ENCODE measurements at regions not wholly inside any gene's neighbourhood (a gene's known extent, or its start where the extent isn't known, plus 50 kb on each side); places are given as distances from the start of the nearest gene placed in this dataset.

DNA sequence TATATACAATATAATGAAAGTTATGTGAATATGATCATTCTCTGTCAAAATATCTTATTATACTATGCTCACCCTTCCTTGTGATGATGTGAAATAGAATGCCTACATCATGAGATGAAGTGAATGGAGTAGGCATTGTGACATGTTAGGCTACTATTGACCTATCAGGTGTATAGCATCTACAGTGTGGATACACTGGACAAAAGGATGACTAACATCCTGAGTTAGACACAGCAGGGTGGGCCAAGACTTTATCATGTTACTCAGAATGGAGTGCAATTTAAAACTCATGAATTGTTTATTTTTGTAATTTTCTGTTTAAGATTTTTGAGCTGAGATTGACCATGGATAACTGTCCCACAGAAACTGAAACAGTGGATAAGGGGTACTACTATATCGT is 53.4 kb upstream of the NAV3 start:
- DNase-seq (ENCODE audit: low read depth) = peak; percentile 13

DNA sequence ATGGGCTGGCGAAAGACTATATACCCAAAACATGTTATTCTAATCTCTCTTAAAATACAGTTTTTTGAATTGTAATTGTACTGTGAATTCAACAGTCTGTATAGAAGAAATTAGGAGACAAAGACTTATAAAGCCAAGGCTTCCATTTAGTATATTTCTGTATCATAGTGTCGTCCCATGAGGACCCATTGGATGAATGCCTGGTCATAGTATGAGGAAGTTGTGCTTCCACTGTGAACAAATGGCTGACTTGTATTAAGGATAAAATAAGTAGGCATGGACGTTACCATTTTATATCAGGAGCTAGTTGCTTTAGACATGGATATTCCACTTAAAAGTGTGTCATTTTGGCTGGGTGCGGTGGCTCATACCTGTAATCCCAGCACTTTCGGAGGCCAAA is 55.9 kb upstream of the NAV3 start:
- DNase-seq (ENCODE audit: low read depth) = no peak

DNA sequence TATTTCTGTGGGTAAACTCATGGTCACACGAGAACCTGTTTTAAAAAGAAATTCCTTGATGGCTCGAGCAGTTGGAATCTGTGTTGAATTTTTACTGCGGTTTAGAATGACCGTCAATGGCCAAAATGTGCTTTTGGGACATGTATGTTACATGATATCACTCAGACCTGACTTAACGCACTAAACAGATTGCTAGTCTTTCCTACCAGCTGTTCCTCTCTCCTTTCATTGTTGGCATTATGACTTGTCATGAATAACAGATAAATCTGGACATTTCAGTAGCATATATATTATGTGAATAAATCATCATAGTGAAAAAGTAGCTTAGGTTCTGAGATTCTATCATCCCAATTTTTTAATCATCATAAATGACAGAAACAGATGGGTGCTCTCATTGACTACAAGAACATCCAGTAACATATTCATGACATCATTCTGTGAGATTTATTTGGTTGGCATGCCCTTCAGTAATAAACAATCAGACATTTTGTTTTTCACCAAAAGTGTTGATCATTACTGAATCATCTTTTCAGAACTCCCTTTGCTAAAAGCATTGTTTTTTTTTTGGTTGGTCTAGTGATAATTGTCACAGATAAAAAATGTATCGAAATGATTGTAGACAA is 57.9 kb upstream of the NAV3 start:
- no peak for DNase-seq (ENCODE audit: low read depth)

DNA sequence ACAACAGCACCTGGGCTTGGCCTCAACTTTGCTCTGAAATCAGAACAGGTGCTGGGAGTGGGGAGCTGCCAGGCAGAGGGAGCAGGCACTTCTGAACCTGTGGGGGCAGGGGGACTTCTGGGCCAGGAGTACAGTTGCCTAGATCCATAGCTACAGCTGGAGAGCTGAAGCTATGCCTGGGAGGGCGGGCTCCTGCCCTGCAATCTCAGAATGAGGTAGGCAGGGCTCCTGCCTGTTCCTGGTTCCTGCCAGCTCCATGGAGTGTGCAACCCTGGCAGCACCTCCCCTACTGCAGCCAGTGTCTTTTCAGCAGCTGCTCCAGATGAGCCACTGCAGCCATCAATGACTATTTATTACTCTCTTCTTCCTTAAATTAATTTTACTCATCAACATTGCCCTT is 62.1 kb upstream of the NAV3 start:
- no peak for DNase-seq (ENCODE audit: low read depth)

DNA sequence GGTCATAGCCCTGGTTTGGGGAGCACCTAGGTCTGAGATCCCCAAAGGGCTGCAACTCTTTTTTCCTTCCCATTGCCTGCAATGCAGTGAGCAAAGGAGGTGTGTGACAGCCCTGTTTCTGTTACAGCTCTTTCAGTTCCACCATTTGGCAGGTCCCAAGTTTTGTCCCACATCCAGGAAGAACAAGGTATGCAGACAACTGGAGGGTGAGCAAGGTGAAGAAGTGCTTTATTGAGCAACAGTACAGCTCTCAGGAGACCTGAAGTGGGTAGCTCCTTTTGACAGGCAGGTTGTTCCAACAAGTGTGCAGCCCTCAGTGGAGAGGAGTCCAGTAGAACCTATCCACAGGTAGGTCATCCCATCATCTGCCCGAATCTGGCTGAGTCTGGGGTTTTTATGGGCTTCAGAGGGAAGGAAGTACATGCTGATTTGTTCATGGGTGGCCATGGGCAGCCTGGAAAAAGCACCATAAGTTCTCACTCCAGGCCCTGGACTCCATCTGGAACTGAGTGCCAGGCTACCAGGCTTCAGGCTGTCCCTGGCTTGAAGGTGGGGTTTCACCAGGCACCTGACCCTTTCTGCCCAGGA is 62.8 kb upstream of the NAV3 start:
- DNase-seq (ENCODE audit: low read depth) = no peak

DNA sequence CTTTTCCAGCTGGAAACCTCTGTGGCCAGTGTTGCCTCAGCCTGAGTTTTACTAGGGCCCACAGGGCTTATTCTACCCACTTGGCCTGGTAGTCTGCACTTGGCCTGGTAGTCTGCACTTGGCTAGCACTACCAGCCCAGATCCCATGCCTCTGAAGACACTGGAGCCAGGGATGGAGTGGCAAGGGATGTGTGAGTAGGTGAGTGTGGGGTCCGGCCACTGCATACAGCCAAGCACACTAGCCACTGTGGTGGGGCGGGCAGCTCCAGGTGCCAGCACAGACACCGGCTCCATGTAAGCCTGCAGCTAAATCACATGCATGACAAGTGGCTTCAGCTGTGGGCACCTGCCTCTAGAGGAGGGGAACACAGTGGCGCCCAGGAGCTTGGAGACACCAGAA is 63.4 kb upstream of the NAV3 start:
- DNase-seq (ENCODE audit: low read depth) = no peak

DNA sequence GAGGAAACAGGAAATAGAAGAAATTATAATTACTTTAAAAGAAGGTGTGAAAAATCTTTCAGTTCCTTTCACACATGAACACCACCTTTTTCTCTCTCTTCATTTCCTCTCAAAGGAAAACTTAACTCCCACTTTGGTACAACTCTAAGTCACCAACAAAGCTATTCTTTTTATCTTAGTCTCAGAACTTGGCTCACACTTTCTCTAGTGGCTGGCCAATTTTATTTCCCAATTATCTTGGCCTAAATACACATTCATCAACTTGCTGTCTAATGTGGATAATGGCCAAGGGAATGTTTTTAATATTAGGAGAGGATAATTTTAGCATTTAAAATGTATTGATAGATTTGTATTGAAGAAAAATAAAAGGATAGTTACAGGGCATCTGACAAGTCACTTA is 64.5 kb upstream of the NAV3 start:
- no peak for DNase-seq (ENCODE audit: low read depth)

DNA sequence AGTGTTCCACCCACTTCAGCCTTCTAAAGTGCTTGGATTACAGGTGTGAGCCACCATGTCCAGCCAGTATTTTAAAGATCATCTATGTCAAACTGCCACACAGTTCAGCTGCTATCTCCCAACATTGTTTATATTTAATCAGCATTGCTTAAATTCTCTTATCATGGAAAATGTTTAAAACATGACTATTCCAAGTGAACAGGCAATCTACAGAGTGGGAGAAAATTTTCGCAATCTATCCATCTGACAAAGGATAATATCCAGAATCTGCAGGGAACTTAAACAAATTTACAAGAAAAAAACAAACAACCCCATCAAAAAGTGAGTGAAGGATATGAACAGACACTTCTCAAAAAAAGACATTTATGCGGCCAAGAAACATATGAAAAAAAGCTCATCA is 69.4 kb upstream of the NAV3 start:
- no peak for DNase-seq (ENCODE audit: low read depth)

DNA sequence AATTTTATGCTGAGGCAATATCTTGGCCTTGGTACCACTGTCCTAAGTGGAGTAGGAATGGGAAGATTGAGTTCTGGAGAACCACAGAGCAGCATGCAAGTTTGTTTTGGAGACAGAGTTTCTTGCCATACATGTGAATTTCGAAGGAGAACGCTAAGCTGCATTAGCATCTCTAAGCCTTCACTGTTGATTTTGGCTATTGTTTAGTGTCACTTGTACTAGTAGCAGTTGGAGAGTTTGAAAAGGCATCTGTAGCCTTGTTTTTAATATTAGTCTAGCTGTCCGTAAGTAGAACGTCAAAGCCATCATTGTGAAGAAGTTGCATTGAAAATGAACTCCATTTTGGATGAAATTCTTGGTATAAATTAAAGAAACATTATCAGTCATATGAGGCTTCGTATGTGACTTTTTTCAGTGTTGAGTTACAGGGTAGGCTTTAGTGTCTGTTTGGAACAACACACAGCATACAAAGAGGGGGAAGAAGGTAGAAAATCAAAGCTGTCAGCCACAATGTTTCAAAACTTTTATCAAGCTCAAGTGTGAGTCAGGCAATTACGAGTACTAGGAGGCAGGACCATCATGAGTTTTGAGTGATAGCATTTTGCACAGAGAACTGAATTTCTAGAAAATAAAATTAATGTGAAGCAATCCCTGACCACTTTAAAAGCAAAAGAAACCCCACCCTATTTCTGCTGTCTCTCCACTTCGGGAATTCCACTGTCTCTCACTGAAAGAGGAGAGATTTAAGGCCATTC is 70.2 kb upstream of the NAV3 start:
- no peak for DNase-seq (ENCODE audit: low read depth)

DNA sequence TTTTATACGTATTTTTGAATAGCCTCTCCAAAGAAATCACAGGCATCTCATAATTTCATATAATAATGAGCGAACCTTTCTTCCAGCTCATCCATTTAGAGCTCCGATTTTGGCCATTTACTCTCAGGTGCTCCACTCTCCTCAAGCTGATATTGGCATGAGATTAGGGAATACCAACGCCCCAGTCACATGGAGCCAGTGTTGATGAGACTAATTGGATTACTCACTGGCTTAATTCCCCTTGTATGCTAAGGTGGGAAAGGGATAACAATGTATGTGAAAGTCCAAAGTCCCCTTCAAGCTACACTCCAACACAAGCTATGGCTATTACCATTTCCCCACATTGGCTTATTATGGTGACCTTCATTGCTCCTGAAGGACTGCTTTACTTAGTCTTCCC is 76.6 kb upstream of the NAV3 start:
- DNase-seq (ENCODE audit: low read depth) = no peak

DNA sequence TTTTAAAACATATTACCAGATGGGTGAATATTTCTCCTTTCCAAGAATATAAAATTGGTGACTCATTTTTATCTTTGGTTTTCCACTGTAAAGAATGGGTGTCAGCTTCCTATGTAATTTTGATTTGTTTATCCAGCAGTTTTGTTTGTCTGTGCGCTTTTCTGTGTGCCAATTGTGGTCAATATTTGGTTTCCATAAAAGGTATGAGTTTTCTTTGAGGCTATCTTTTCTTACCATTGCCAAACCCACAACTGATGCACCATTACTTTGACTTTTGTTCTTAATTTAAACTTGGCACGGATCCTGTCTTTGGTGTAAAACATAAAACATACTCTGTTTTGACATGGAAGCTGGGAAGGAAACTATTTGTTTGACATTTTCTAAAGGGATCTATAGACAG is 78.8 kb upstream of the NAV3 start:
- no peak for DNase-seq (ENCODE audit: low read depth)

DNA sequence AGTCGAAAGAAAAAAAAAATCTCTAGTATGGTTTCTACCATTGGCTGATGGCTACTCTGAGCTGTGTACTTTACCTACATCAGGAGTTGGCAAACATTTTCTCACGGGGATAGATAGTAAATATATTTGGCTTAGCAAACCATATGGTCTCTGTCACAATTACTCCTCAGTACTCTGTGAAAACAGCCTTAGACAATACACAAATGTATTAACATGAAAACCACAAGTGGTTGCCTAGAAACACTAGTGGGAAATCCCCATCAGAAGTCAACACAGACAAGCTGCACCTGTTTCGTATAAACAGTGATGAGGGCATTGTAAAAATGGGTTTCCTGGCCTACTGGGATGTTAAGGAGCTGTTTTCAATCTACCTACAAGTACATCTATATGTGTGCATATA is 84.6 kb upstream of the NAV3 start:
- no peak for DNase-seq (ENCODE audit: low read depth)

DNA sequence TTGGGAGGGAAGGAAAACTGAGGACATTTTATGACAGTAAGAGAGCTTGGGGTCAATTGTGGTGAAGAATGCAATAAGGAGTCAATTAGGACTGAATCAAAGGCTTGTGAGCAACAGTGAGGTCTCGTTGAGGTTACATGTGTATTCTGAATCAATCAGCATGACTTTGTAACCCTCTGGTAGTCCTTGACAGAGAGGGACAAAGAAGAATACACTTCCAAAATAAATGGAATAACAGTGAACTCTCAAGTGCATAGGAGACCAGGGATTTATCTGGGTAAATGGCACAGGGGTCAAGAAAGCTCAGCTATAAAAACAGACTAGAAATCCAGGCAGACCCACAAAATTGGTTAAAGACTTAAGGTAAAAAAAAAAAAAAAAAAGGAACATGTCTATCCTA is 85.1 kb upstream of the NAV3 start:
- DNase-seq (ENCODE audit: low read depth) = no peak

DNA sequence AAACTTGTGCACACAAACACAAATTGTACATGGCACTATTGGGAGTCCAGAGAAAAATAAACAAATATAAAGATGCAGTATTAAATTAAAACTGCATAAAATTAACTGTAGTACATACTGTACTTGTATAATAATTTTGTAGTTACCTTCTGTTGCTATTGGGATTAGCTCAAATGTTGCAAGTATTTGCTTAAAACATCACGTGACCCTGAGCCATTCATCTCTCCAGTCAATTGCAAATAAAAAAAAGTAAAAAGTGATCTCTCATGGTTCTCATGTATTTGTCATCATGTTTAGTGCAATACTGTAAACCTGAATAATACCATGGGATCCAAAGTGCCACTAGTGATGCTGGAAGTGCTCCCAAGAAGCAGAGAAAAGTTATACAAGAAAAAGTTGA is 88.1 kb upstream of the NAV3 start:
- DNase-seq (ENCODE audit: low read depth) = no peak

DNA sequence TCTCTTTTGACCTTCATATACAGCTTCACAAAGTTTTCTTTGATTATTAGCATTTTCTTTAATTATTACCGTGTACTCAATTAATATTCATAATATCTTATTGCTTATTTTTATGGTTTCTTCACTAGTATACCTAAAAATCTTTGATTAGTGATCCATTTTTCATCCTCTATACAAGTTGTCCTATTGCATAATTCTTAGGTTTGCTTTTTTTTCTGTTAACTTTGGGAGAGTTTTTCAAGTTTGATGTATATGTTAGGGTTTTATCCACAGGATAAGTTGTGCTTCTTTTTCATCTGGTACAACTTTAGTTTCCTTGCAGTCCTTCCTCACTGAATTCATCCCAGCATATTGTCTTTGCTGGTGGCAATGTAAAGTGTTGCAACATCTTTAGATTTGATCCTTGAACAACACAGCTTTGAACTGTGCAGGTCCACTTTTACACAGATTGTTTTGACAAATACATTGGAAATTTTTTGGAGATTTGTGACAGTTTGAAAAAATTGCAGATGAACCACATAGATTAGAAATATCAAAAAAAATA is 88.6 kb upstream of the NAV3 start:
- DNase-seq (ENCODE audit: low read depth) = no peak

DNA sequence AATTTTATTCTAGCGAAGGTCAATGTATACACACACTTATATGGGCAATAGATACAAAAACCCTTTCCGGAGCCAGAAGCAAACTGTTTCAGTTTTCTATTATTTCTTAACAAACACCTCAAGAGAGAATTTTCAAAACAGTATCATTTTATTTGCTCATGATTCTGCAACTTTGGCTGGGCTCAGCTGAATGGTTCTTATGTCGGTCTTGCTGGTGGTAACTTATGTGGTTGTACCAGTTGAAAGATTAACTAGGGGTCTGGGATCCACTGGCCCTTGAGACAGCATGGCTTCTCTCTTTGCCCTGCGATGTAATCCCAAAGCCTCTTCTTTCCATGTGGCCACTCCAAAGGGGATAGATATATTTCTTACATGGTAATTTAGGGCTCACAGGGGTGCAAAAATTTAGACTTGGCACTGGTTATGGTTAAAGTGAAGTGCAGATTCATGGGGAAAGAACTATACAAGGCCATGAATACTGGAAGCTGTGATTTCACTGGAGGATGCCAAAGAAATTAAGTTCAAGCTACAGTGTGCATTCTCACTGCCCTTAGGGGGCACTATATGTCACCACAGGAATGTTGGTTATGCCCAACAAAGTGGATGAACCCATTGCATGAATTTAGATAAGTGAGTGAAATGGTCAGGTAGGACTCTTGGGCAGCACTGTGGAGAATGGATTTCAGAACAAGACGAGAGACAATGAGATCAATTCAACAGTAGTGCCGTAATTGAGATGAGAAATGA is 94.3 kb upstream of the NAV3 start:
- no peak for DNase-seq (ENCODE audit: low read depth)

DNA sequence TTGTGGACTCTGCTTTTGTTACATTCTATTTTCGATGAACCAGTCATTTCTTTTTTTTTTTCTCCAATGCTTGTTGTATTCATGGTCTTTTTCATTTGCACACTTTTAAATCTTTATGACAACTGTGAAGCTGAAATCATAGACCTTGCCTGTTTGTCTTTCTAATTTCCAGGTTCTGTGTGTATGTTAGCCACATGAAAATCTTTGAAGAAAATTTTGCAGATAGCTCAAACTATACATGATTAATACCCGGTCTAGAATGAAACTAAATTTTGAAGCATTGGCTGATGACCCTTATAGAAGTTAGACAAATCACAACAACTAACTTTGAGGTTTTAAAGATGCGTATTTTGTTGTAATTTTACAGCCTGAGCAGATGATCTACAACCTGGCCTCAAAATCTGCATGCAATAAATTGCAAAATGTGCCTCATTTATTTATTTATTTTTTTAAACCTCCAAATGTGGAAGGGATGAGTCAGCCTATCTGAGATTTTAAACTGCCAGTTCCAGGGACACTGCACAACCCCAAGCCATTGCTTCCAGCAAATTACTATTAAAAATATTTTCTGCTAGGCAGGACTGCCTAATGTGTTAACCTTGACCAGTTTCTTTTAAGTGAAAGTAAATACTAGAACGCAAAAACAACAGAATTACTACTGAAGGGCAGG is 96.3 kb upstream of the NAV3 start:
- peak; percentile 18 for DNase-seq (ENCODE audit: low read depth)

DNA sequence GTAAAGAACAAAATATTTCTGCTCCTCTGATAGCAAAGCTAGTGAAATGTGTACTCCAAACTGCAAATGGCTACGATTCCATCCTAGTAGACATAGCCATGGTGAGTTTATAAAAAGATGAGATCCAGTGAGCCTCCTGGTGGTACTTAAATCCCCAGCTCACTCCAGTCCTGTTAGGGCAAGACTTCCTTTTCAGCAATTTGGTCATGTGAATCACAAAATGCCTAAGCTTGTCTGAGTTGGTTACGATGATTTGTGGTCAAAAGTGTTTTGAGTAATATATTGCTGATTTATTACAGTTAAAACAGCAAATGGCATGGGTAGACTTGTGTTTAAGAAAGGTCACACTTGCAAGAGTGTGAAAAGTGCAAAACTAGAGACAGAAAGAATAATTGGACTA is 102.7 kb upstream of the NAV3 start:
- DNase-seq (ENCODE audit: low read depth) = no peak

DNA sequence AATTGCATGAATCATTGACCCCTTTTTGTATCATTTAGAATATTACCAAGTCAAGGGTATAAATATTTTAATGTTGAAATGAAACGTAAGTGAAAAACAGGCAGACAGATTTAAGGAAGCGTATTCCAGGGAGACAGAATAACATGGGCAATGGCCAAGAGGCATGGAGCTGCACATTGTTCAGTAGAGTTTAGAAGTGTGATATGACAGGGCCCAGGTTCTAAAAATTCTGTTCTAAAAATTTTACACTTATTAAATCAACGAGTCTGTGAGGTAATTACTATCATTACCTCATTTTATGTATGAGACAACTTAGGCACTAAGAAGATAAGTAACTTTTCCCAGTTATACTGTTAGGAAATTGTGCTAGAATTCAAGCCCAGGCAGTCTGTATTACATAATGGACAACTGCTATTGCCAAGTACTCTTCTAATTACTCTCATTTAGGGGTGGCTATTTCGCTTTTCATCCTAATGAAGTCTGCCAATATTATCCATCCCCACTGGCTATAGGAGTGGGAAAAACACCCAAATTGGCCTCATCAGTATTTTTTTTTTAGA is 103.2 kb upstream of the NAV3 start:
- DNase-seq (ENCODE audit: low read depth) = no peak

DNA sequence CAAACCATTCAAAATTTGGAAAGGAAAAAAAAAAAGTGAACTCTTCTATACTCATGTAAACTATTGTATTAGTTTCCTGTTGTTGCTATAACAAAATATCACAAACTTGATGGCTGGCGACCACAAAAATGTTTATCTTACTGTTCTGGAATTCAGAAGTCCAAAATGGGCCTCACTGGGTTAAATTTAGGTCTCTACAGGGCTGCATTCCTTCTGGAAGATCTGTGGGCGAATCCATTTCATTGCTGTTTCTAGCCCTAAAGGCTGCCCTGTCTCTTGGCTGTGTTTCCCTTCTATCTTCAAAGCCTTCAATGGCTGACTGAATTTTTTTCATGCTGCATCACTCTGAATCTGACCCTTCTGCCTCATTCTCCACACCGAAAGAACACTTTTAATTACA is 105.1 kb upstream of the NAV3 start:
- peak; percentile 28 for DNase-seq (ENCODE audit: low read depth)

DNA sequence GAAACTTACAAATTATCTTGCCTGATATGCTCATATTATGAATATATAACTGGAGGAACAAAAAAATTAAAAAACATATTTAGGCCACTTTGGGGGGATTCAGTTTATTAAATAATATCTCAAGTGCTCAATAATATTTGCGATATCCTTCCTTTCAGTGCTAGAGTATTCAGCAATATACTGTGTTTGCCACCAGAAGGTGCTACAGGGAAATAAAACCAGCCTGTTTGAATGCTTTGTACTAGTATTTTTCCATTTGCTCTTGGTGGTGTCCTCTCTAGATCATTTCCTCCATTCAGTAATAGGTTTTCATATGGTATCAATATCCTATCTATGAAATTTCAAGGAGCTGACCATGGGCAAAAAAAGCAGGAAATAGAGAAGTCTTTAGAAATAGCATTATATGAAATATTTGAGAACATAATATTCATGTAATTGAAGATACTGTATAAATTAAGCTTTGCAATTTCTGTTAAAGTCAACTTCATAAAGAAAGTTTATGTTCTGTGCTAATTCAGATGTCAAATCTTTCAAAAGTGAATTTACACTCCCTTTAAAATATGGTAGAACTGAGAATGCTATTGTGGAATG is 106.2 kb upstream of the NAV3 start:
- peak; percentile 51 for DNase-seq (ENCODE audit: low read depth)

DNA sequence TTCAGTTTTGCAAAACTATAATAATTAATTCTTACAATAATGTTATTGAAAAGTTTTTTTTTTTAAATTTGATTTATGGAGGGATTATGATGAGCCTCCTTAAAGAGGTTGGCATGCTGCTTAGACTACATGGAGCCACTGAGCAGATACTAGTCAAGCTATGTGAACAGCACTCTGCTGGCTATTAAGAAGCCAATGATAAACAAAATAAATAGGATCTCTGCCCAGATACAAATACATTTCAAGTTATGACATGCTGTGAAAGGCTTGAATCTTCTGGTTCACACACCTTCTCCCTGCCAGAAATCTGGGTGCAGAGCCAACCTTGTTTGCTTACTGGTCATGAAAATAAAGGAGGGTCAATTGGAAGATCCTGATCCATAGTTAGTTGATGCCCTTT is 107.4 kb upstream of the NAV3 start:
- DNase-seq (ENCODE audit: low read depth) = no peak
